ENCODE measurements at regions not wholly inside any gene's neighbourhood (a gene's known extent, or its start where the extent isn't known, plus 50 kb on each side); places are given as distances from the start of the nearest gene placed in this dataset.
A peak's percentile ranks its signal among the peaks of the same experiment; 100 is the strongest.
"Not testable (repeated sequence)": the region's sequence is repeated elsewhere in the genome, so short reads cannot be mapped to it uniquely, and the experiment has no call there.

- no peak overlapping the region for H3K4me3 ChIP-seq (ENCODE audit: low read depth, low read length)
Measured at GRCh38 chr3:105108823-105109222, 257.9 kb upstream of the ALCAM start.

- H3K4me3 ChIP-seq (ENCODE audit: low read depth, low read length) = no peak overlapping the region
Measured at GRCh38 chr3:105118905-105119304, 247.8 kb upstream of the ALCAM start.

- H3K4me3 ChIP-seq (ENCODE audit: low read depth, low read length) = no peak overlapping the region
Measured at GRCh38 chr3:105119801-105120340, 246.8 kb upstream of the ALCAM start.

GRCh38 chr3:105130911-105131310 lies 235.8 kb upstream of the ALCAM start:
- no peak overlapping the region for H3K4me3 ChIP-seq (ENCODE audit: low read depth, low read length)

- no peak overlapping the region for H3K4me3 ChIP-seq (ENCODE audit: low read depth, low read length)
Measured at GRCh38 chr3:105137911-105138310, 228.8 kb upstream of the ALCAM start.

GRCh38 chr3:105139881-105140560 lies 226.7 kb upstream of the ALCAM start:
- no peak overlapping the region for H3K4me3 ChIP-seq (ENCODE audit: low read depth, low read length)

GRCh38 chr3:105140899-105141367 lies 225.8 kb upstream of the ALCAM start:
- H3K4me3 ChIP-seq (ENCODE audit: low read depth, low read length) = no peak overlapping the region

GRCh38 chr3:105144837-105145236 lies 221.9 kb upstream of the ALCAM start:
- H3K4me3 ChIP-seq (ENCODE audit: low read depth, low read length) = no peak overlapping the region

- H3K4me3 ChIP-seq (ENCODE audit: low read depth, low read length) = no peak overlapping the region
Measured at GRCh38 chr3:105145511-105145910, 221.2 kb upstream of the ALCAM start.

- H3K4me3 ChIP-seq (ENCODE audit: low read depth, low read length) = not testable (repeated sequence)
Measured at GRCh38 chr3:105149197-105149596, 217.5 kb upstream of the ALCAM start.

GRCh38 chr3:105152987-105153386 lies 213.7 kb upstream of the ALCAM start:
- H3K4me3 ChIP-seq (ENCODE audit: low read depth, low read length) = no peak overlapping the region

- H3K4me3 ChIP-seq (ENCODE audit: low read depth, low read length) = no peak overlapping the region
Measured at GRCh38 chr3:105154692-105155091, 212.0 kb upstream of the ALCAM start.

- no peak overlapping the region for H3K4me3 ChIP-seq (ENCODE audit: low read depth, low read length)
Measured at GRCh38 chr3:105157067-105157765, 209.5 kb upstream of the ALCAM start.

- peak overlapping the region; percentile 0 for H3K4me3 ChIP-seq (ENCODE audit: low read depth, low read length)
Measured at GRCh38 chr3:105157766-105158085, 209.0 kb upstream of the ALCAM start.

- no peak overlapping the region for H3K4me3 ChIP-seq (ENCODE audit: low read depth, low read length)
Measured at GRCh38 chr3:105158286-105158685, 208.4 kb upstream of the ALCAM start.

GRCh38 chr3:105162448-105162847 lies 204.3 kb upstream of the ALCAM start:
- H3K4me3 ChIP-seq (ENCODE audit: low read depth, low read length) = no peak overlapping the region

GRCh38 chr3:105166893-105167292 lies 199.8 kb upstream of the ALCAM start:
- no peak overlapping the region for H3K4me3 ChIP-seq (ENCODE audit: low read depth, low read length)

GRCh38 chr3:105170423-105170822 lies 196.3 kb upstream of the ALCAM start:
- H3K4me3 ChIP-seq (ENCODE audit: low read depth, low read length) = no peak overlapping the region

- no peak overlapping the region for H3K4me3 ChIP-seq (ENCODE audit: low read depth, low read length)
Measured at GRCh38 chr3:105174017-105174615, 192.6 kb upstream of the ALCAM start.

GRCh38 chr3:105177576-105177975 lies 189.1 kb upstream of the ALCAM start:
- no peak overlapping the region for H3K4me3 ChIP-seq (ENCODE audit: low read depth, low read length)

GRCh38 chr3:105187344-105187743 lies 179.4 kb upstream of the ALCAM start:
- H3K4me3 ChIP-seq (ENCODE audit: low read depth, low read length) = no peak overlapping the region

- no peak overlapping the region for H3K4me3 ChIP-seq (ENCODE audit: low read depth, low read length)
Measured at GRCh38 chr3:105195260-105195659, 171.4 kb upstream of the ALCAM start.
